ENCODE measurements at regions not wholly inside any gene's neighbourhood (a gene's known extent, or its start where the extent isn't known, plus 50 kb on each side); places are given as distances from the start of the nearest gene placed in this dataset.
"Not testable (repeated sequence)": the region's sequence is repeated elsewhere in the genome, so short reads cannot be mapped to it uniquely, and the experiment has no call there.

DNA sequence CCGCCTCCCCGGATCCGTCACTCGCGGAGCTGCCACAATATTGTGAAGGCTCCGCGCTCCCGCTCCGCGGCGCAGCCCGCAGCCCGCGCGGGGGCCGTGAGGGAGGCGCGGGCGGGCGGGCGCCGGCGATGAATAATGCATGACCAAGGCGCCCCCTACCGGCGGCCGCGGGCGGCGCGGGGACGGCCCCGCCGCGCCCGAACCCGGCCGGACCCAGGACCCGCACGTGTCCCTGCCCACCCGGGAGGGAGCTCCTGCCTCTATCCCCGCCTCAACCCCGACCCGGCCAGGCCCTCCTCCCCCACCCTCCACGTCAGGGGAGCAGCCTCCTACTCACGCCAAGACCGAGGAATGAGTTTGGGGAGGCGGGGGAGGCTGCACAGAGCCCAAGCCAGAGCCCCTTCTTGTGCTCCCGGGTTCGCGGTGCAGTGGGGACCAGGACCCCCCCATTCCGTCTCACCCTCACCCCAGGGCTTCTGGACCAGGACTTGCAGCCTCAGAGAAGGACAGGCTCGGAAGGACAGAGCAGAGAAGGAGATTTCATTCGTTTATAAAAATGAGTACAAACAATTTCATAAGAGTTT, 70.8 kb upstream of the CASZ1 start:
- DNase-seq (ENCODE audit: low spot score) (peak; percentile 58), ATAC-seq (peak; percentile 95)

DNA sequence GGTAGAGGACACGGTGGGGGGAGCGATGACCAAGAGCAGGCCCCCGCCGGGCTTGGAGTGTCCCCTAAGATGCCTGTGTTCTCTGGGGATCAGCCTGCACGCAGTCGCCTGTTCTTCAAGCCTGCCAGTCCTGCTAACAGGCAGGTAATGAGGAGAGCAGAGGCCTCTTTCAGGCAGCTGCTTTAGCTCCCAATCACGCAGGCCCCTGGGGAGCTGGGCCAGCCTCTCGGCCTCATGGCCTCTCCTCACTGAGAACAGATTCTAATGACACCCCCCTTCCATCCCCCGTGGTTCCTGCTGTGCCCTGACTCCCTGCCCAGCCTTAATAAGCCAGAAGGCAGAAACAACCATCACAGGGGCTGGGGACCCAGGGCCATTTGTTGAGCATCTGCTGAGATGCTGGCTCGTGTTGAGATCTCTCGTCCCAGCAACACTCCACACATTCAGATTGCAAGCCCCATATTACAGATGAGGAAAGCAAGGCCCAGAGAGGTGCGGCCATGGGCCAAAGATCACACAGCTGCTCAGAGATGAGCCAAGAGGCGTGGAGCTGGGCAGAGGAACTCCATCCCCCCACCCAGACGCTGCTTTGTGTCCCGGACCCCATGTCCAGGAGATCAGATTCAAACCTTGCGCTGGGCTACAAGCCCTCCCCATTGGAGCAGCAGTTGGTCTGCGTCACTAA, 71.6 kb upstream of the CASZ1 start:
- DNase-seq (ENCODE audit: low spot score) (no peak), ATAC-seq (no peak)

DNA sequence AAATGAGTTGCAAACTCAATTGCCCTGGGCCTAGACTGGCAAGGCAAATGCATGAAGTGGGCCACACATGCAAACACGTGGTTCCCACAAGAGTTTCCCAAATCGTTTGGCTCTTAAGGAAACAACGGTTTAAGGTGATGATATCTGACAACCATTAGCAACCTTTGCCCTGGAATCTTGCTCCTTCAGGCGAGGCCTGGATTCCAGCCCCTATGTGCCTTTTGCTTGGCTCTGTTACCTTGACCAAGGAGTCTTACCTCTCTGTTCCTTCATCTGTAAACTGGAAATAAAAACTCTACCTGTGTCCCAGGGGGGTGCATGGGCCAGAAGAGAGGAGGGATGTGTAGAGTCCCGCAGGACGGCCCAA, 72.1 kb upstream of the CASZ1 start:
- DNase-seq (ENCODE audit: low spot score) (no peak), ATAC-seq (no peak)

DNA sequence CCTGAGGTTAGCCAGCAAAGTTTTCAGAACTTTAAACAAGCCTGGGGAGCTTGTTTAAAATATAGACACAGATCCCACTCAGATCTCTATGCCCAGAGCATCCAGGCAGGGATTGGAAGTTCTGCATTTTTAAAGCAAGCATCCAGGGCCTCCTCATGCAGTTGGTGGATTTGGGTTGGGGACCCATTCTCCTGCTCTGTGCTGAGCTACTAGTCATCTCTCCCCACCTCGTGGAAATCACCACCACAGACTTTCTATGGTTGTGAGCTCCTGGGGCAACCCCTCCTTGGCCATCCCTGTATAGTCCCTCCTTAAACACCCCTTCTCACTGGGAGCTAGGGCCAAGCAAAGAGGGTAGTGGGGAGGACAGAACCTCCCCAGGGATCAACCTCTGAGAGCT, 73.5 kb upstream of the CASZ1 start:
- no peak for ATAC-seq
- DNase-seq (ENCODE audit: low spot score) = no peak

DNA sequence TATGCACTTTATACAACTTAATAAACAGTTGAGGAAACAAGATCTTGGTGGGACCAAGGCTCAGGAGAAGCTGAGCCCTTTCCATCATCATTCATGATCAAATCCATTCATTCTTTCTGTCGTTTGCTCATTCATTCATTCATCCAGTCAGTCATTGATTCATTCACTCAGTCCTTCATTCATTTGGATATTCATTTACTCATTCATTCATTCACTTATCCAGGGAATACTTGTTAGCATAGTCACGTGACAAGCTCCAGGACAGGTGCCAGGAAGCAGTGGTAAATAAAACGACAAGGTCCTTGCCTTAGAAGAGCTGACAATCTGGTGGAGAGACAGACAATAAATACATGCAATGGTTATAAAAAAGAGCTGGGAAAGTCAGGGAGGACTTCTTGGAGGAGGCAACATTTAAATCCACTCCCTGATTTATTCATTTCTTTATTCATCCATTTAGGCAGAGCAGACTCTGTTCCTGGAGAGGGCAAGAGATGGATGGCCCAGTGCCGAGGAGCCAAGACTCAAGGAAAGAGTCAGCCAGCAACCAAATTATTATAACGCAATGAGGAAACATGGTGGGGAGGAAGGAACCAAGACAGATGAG, 74.1 kb upstream of the CASZ1 start:
- no peak for DNase-seq (ENCODE audit: low spot score)

DNA sequence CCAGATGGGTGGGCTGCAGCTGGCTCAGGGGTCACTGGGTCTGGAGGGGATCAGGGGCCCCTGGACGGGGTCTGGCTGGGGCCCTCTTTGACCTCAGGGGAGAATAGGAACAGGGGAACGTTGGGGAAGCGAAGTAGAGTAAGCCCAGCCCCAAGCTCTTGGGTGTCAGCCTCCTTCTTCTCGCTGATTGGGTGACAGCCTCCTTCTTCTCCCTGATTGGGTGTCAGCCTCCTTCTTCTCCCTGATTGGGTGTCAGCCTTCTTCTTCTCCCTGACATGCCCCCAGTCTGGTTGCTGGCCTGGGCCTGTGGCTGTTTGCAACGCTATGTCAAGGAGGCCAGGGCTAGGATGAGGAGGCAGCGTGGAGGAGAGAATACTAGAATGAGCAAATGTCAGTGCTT, 76.7 kb upstream of the CASZ1 start:
- no peak for ATAC-seq

More for the DNA sequence above, 74.1 kb upstream of the CASZ1 start:
- no peak for ATAC-seq

DNA sequence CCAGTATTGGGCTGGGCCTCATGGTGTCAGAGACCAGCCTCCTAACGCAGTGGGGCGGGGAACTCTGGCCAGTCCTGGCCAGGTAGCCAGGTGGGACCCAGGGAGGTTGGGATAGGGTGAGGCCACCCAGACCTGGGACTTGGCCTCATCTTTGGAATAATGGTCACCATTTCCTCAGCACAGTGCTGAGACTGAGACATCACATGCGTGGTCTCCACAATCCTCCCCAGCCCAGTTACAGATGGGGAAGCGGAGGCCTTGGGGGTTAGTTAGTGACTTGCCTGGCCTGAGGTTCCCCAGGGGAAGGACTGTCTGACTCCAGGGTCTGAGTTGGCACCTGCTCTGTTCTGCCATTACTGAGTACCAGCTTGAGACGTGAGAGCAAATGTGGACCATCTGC, 77.9 kb upstream of the CASZ1 start:
- DNase-seq (ENCODE audit: low spot score) (no peak), ATAC-seq (no peak)

More for the DNA sequence above, 76.7 kb upstream of the CASZ1 start:
- DNase-seq (ENCODE audit: low spot score) = no peak

DNA sequence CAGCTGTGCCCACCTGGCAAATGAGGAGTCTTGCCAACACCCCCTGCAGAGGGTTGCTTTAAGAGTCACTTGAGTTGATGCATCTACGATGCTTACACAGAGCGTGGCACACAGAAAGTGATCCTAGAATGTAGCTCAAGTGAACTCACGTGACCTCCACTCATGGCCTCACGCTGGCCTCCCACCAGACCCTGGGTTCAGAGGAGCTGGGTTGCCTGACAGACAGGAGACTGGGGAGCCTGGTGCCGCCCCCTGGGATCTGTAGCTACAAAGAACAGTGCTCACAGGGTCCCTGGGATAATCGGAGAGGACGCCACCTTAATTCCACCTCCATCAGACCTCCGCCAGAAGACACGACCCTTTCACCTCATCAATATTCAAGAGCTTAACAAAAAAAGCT, 81.4 kb upstream of the CASZ1 start:
- DNase-seq (ENCODE audit: low spot score) = no peak
- ATAC-seq = no peak

DNA sequence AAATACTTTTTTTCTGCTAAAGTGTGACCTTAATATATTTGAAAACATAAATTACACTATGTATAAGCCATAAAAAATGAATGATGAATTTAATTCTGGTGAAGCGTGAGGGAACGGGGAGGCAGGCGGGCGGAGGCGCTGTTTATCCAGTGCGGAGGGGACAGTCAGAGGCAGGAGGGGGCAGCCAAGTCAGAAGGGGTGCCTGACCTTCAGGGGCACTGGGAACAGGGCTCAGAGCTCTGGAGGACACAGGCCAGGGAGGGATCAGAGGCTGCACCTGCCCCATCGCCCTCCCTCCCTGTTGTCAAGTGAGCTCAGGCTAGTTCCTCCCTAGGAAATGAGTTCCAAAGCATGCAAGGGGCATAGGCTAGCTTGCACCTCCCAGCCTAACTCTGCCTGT, 82.0 kb upstream of the CASZ1 start:
- ATAC-seq (no peak), DNase-seq (ENCODE audit: low spot score) (no peak)

DNA sequence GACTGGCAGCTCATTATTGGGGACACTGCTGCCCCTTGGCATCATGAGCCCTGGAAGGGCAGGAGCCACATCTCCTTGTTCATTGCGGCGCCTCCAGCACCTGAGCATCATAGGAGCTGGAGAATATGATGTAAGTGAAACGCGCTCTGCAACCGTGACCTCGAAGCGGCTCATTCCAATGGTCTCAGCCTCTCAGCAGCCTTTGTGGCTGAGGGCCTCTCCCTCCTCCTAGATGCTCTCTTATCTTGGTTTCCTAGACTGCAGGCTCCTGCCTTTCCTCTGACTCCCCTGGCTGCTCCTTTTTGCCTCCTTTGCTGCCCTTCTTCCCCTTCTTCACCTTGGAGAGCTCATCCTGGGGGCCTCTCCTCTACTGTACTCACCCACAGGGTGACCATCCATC, 83.6 kb upstream of the CASZ1 start:
- DNase-seq (ENCODE audit: low spot score) = no peak
- ATAC-seq = no peak

DNA sequence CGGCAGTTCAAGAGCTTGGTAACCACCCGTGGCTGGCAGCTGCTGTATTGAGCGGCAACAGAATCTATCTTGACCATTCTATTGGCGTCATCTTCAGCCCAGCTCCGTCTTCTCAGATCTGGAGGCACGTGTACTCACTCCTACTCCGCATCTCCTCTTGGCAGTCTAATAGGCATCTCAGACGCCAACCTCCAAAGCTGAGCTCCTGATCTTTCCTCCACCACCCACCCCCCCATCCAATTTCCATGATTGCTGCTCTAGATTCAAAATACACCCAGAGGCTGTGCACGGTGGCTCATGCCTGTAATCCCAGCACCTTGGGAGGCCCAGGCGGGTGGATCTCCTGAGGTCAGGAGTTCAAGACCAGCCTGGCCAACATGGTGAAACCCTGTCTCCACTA, 84.6 kb upstream of the CASZ1 start:
- no peak for DNase-seq (ENCODE audit: low spot score)
- no peak for ATAC-seq

DNA sequence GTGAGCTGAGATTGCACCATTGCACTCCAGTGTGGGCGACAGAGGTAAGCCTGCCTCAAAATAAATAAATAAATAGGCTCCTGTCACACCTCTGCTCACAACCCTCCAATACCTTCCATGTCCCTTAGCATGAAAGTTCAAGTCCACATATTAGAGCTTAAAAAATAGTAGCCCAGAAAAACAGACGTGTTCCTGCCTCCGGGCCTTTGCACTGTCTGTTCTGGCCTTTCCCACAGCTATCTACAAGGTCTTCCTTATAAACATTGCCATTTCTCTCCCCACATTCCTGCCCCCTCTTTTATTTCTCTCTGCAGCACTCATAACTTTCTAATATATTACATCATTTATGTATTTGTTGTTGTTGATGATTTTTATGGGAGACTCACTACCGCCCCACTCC, 85.6 kb upstream of the CASZ1 start:
- DNase-seq (ENCODE audit: low spot score) (no peak), ATAC-seq (no peak)

DNA sequence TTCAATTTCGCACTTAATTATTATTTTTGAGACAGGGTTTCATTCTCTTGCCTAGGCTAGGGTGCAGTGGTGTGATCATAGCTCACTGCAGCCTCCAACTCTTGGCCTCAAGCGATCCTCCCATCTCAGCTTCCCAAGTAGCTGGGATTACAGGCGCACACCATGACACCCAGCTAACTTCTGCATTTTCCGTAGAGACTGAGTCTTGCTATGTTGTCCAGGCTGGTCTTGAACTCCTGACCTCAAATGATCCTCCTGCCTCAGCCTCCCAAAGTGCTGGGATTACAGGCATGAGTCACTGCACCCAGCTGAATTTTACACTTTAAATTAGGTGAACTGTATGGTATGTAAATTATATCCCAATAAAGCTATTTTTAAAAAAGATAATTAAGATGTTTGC, 90.6 kb upstream of the CASZ1 start:
- not testable (repeated sequence) for ATAC-seq; DNase-seq (ENCODE audit: low spot score)

DNA sequence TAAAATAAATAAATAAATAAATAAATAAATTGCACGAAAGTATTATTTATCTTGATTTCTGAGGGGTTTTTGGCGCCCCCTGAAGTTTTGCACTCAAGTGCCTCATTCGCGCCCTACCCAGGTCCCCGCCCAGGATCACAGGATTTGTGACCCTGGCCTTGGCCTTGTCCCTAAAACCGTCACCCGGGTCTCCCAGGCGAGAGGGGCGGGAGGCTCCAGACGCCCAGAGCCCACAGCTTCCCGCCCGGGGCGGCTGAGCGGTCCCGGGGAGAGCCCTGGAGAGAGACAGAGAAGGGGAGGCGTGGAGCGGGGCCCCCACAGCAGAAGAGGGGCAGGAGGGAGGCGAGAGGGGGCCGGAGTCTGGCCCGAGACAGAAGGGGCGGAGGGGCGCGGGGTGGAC, 91.8 kb upstream of the CASZ1 start:
- no peak for DNase-seq (ENCODE audit: low spot score)

DNA sequence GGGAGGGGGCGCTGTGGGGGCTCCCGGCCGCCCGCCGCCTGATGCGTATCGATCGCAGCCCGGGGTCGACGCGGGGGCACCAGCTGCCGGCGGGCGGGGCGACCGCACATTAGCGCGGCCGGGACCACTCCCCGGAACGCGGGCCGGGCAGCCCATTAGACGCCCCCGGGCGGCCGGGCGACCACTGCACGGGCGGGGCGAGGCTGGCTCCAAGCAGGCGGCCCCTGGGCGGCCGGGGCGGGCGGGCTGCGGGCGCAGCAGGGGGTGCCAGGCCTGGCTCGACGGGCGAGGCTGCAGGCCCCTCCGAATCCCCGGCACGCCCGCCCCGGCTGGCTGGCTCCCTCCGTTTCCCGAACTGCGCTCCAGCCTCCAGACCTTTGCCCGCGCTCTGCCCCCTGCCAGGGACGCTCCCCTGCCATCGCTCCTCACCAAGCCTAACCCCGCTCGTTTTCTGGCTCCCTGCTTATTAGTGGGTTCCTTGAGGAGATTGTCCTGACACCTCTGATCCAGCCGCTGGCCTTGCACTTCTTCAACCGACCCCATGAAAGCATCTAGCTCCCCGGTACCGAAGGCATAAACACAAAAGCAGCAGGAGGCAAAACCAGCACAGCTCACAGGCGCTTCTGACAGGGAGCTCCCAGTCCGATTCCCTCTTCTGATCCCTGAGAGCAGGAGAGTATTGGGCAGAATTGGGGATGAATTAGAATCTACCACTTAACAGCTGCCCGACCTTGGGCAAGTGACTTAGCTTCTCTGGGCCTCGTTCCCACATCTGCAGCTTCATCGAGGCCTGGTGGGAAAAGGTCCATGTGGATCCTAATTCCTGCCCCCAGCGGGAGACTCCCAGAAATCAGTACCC, 92.6 kb upstream of the CASZ1 start:
- ATAC-seq (no peak), DNase-seq (ENCODE audit: low spot score) (no peak)

More for the DNA sequence above, 91.8 kb upstream of the CASZ1 start:
- no peak for ATAC-seq

DNA sequence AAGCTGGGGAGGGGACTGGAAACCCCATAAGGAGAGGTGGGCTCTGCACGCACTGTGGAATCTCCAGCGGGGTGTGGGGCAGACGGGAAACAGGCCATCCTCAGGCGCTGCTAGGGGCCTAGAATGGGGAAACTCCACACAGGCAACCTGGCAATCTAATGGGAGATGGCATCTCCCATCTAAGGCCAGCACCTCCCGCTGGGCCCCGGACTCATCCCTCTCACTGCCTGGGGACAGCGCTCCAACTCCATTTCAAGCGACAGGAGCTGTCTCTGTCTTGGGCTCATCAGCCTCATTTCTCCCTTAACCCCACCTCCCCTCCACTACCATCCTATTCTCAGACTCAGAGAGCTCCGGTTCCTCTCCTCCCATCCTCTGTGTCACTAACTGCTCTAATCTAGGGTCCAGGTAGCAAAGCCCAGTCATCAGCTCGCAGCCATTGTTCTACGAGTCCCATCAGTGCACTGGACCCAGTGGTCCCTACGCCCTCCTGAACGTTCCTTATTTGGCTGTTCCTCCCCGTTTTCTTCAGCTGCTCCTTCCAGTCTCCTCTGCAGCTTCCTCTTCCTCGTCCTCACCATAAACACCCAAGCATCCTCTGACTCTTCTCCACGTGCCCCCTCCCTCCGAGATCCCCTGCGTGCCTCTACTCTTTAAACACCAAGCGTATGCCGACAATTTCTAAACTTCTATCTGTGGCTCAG, 93.4 kb upstream of the CASZ1 start:
- ATAC-seq (no peak), DNase-seq (ENCODE audit: low spot score) (no peak)

DNA sequence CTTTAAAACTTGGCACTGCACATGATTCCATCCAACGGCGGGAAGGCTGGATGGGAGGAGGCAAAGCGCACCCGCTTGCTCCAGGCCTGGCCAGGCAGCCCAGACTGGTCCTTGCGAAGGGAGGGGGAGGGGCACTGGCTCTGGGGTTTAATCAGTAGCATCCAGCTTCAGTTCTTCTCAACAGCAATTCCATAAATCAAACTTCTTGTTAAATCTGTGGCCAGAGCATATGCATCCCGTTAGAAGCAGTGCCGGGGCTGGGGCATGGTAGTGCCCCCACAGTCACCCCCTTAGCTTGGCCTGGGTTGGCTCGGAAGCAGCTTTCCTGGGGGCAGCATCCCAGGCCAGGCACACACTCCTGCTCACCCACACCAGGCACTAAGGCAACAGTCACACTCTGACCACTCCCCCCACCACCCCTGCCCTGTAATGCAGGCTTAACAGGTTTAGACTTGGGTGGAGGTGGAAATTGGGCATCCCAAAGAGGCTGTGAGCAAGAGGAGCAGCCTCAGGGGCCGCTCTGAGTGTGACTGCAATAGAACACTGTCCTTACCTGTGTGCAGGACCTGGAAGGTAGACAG, 94.1 kb upstream of the CASZ1 start:
- no peak for DNase-seq (ENCODE audit: low spot score)
- no peak for ATAC-seq

DNA sequence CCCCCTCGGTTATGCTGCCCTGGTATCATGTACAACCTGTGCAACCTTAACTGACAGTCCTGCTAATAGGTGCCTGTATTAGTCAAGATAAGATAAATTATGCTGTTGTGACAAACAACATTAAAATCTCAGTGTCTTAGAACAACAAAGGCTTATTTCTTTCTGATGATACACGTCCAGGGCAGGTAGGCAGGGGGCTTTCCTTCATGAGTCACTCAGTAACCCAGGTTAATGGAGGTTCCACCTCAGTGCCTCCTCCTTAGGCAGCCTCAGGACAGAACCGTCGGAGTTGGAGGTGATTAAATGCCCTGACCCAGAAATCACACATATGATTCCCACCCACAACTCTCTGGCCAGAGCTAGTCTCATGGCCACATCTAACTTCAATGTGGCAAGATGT, 94.6 kb upstream of the CASZ1 start:
- ATAC-seq (no peak), DNase-seq (ENCODE audit: low spot score) (no peak)

DNA sequence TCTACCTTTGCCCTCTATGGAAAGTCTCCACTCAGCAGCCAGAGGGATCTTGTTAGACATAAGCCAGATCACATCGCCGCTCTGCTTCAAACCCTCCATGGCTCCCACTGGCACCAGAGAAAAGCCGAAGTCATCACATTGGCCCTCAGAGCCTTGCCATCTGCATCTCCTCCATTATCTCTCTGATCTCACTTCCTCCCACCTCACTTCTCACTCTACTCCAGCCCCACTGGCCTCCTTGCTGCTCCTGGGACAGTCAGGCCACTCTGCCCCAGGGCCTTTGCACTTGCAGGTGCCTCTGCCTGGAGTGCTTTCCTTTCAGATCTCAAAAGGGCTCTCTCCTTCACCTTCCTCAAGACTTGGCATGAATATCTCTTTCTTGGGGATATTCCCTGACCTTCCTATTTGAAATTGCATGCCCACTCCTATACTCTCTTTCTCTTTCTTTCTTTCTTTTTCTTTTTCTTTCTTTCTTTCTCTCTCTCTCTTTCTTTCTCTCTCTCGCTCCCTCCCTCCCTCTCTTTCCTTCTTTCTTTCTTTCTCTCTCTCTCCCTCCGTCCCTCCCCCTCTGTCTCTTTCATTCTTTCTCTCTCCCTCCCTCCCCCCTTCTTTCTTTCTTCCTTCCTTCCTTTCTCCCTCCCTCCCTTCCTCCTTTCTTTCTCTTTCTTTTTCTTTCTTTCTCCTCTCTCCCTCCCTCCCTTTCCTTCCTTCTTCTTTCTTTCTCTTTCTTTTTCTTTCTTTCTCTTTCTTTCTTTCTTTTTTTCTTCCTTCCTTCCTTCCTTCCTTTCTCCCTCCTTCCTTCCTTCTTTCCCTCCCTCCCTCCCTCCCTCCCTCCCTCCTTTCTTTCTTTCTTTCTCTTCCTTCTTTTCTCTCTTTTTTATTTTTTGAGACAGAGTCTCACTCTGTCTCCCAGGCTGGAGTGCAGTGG, 96.0 kb upstream of the CASZ1 start:
- ATAC-seq (no peak), DNase-seq (ENCODE audit: low spot score) (no peak)

DNA sequence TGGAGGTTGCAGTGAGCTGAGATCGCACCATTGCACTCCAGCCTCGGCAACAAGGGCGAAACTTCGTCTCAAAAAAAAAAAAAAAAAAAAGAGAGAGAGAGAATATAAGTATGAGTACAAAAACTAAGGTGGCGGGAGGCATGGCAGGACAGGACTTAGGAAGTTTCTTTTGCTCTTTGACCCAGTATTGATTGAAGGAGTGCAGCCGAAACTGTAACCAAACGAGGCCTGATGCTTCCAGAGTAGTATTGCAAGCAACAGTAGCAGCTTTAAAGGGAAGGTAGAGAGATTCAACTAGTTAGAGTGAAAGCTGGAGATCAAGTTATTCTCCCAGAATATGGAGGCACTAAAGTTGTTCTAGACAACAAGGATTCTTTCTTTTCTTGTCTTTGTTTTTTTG, 99.2 kb upstream of the CASZ1 start:
- ATAC-seq (no peak), DNase-seq (ENCODE audit: low spot score) (no peak)
